Naive thymus-derived CD4-positive, alpha-beta T cell (primary cell): ENCODE measurements at regions not wholly inside any gene's neighbourhood (a gene's known extent, or its start where the extent isn't known, plus 50 kb on each side); places are given as distances from the start of the nearest gene placed in this dataset.

Experiments
- ATAC-seq: fragments of 150-1000 bp; cut with Tn5 transposase; 2 replicates; pipeline ENCODE4 v1.10.0; 2021; ENCODE audit warnings: mild to moderate bottlenecking, moderate library complexity
- CTCF ChIA-PET: fragments of 350-600 bp; sonication (Branson Sonifier 250); formaldehyde crosslinking; loops from one replicate; lab custom pipeline; 2021; ENCODE audit warnings: antibody characterized with exemption; lab: Charles Lee
- POLR2A ChIA-PET: fragments of 350-600 bp; sonication (Branson Sonifier 250); formaldehyde crosslinking; loops from one replicate; lab custom pipeline; 2021; ENCODE audit warnings: antibody characterized with exemption, inconsistent platforms; lab: Charles Lee
- DNase-seq, 9 donors: peaks; one replicate each; pipeline versions ENCODE4 v3.0.0 to v3.0.0-alpha.2; 2020 to 2022; ENCODE audit warnings: mixed read lengths in 1 of 9
- H3K27ac ChIP-seq: one replicate; pipeline ENCODE4 v1.7.0; 2013; ENCODE audit warnings: mild to moderate bottlenecking, low read depth, low read length, moderate library complexity
- H3K27me3 ChIP-seq, 2 donors: one replicate each; pipeline ENCODE4 v1.7.0; 2013; ENCODE audit warnings: low read length in 2 of 2, mild to moderate bottlenecking in 2 of 2, moderate library complexity in 2 of 2; ENCODE audit not compliant: control insufficient read depth in 2 of 2, insufficient read depth in 2 of 2
- H3K36me3 ChIP-seq, 3 experiments: 1 replicate in 2 of 3; 2 replicates in 1 of 3; pipeline ENCODE4 v1.7.0; 2013; ENCODE audit warnings: low read length in 3 of 3, mild to moderate bottlenecking in 3 of 3, moderate library complexity in 1 of 3; ENCODE audit not compliant: insufficient read depth in 3 of 3, control insufficient read depth in 2 of 3
- H3K4me1 ChIP-seq, 2 donors: one replicate each; pipeline ENCODE4 v1.7.0; 2013; ENCODE audit warnings: low read length in 2 of 2, mild to moderate bottlenecking in 2 of 2, moderate library complexity in 1 of 2; ENCODE audit not compliant: control insufficient read depth in 2 of 2, insufficient read depth in 2 of 2
- H3K4me3 ChIP-seq: 2 replicates; pipeline ENCODE4 v1.7.0; 2013; ENCODE audit warnings: mild to moderate bottlenecking, low read length
- H3K9me3 ChIP-seq, 3 experiments: 1 replicate in 2 of 3; 2 replicates in 1 of 3; pipeline ENCODE4 v1.7.0; 2013; ENCODE audit warnings: low read length in 3 of 3; ENCODE audit not compliant: control insufficient read depth in 2 of 3
- H3K27ac Mint-ChIP-seq, 9 donors: one replicate each; pipeline ENCODE4 v1.8.0; 2020 to 2022; ENCODE audit warnings: mixed read lengths in 9 of 9, mild to moderate bottlenecking in 8 of 9, moderate library complexity in 5 of 9, inconsistent platforms in 2 of 9
- H3K27me3 Mint-ChIP-seq, 5 donors: one replicate each; pipeline ENCODE4 v1.8.0; 2021 to 2022; ENCODE audit warnings: mixed read lengths in 5 of 5, mild to moderate bottlenecking in 1 of 5
- H3K36me3 Mint-ChIP-seq, 5 donors: one replicate each; pipeline ENCODE4 v1.8.0; 2020 to 2022; ENCODE audit warnings: mixed read lengths in 5 of 5, mild to moderate bottlenecking in 3 of 5, inconsistent platforms in 1 of 5
- H3K4me1 Mint-ChIP-seq, 7 donors: one replicate each; pipeline ENCODE4 v1.8.0; 2020 to 2022; ENCODE audit warnings: mixed read lengths in 7 of 7, mild to moderate bottlenecking in 3 of 7, inconsistent platforms in 1 of 7
- H3K4me3 Mint-ChIP-seq, 10 donors: one replicate each; pipeline ENCODE4 v1.8.0; 2020 to 2022; ENCODE audit warnings: mild to moderate bottlenecking in 10 of 10, mixed read lengths in 10 of 10, moderate library complexity in 6 of 10, inconsistent platforms in 2 of 10
- H3K9me3 Mint-ChIP-seq, 11 donors: one replicate each; pipeline ENCODE4 v1.8.0; 2020 to 2022; ENCODE audit warnings: mixed read lengths in 11 of 11, mild to moderate bottlenecking in 4 of 11, inconsistent platforms in 1 of 11, moderate library complexity in 1 of 11
- intact Hi-C, 2 donors: fragments of 100-400 bp; cut with micrococcal nuclease; formaldehyde crosslinking; loops; one replicate each; pipeline ENCODE4 v1.15.1; 2023

DNA sequence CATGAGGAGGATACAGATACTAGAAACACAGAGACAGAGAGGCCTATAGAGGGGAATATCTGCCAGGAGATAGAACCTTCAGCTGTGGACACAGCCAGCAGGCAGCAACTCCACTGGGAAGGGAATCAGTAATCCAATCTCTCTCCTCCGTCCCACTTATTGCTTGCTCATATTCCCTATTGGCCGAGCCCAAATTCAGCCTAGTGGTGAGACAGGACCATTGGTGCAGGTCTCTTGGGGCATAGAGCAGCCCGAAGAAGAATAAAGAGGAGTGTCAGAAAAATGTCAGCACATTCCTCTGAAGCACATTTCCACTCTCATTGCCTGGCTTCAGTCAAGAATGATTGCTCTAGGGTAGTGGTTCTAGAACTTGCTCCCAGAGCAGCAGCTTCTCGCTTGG, 1091.5 kb upstream of the GYPC start:
- H3K27me3 Mint-ChIP-seq = no peaks in the 10 kb centered on the region
- Histone ChIP-seq H3K27me3 (no peaks in the 10 kb centered on the region), H3K27ac (no peak overlapping the region), H3K4me1 (no peaks in the 10 kb centered on the region), H3K4me3 (no peak overlapping the region), H3K9me3 (no peaks in the 10 kb centered on the region), H3K36me3 (no peaks in the 10 kb centered on the region)
- H3K9me3 Mint-ChIP-seq = peaks cover 0 to 22% (median 6%) of the 10 kb centered on the region in 11 donors
- POLR2A ChIA-PET = no interaction called here
- no peak for ATAC-seq
- H3K4me3 Mint-ChIP-seq = no peak overlapping the region
- CTCF ChIA-PET = no interaction called here
- intact Hi-C loops = no loop called here
- H3K36me3 Mint-ChIP-seq = no peaks in the 10 kb centered on the region
- no peak overlapping the region for H3K27ac Mint-ChIP-seq
- no peak for DNase-seq
- H3K4me1 Mint-ChIP-seq = no peaks in the 10 kb centered on the region

DNA sequence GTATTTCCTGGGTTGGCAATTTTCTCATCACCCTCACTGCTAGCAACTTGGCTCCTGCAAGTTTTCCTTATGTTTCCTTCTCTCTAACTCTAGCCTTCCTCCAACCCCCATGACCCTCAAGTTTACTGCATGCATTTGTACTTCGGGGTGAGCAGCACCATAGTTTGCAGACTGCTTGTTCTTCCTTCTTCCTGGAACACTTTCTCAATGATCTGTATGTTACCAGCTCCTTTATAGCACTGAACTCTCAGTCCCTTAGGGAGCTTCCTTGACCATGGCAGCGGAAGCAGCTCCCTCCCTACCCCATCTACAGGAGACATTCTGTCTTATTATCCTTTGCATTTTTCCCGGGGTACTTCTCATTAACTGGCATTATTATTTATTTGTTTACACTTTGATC, 1089.5 kb upstream of the GYPC start:
- ChIA-PET POLR2A (no interaction called here), CTCF (no interaction called here)
- peak overlapping the region in 1 of 9 donors; percentile 15 for H3K27ac Mint-ChIP-seq
- Histone ChIP-seq H3K4me1 (no peaks in the 10 kb centered on the region), H3K9me3 (no peaks in the 10 kb centered on the region), H3K27ac (no peak overlapping the region), H3K36me3 (no peaks in the 10 kb centered on the region), H3K27me3 (no peaks in the 10 kb centered on the region), H3K4me3 (no peak overlapping the region)
- H3K4me3 Mint-ChIP-seq = no peak overlapping the region
- DNase-seq (no peak), ATAC-seq (no peak)
- H3K9me3 Mint-ChIP-seq = peaks cover 0 to 26% (median 5%) of the 10 kb centered on the region in 11 donors
- intact Hi-C loops = no loop called here
- no peaks in the 10 kb centered on the region for H3K36me3 Mint-ChIP-seq
- no peaks in the 10 kb centered on the region for H3K27me3 Mint-ChIP-seq
- no peaks in the 10 kb centered on the region for H3K4me1 Mint-ChIP-seq

DNA sequence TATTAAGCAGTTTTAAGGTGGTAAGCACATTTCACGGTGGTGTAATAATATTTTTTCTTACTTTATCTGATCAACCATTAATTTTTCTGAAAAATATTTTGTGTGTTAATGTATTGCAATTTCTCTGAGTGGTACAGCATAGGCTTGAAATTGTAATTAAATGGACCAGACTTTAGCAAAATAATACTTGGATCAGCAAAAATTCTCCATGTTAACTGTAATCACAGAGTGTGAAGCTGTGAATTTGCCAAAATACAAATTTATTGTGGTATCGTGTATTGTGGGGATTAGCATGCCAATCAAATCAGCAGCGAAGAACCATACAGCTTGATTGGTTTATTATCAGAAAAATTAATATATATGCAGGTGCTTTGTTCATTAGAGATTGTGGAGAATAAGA, 1088.9 kb upstream of the GYPC start:
- no peaks in the 10 kb centered on the region for H3K9me3 ChIP-seq
- Mint-ChIP-seq H3K27me3 (no peaks in the 10 kb centered on the region), H3K4me3 (no peak overlapping the region), H3K27ac (no peak overlapping the region), H3K9me3 (peaks cover 0 to 26% (median 4%) of the 10 kb centered on the region in 11 donors), H3K4me1 (no peaks in the 10 kb centered on the region), H3K36me3 (no peaks in the 10 kb centered on the region)
- CTCF ChIA-PET = no interaction called here
- POLR2A ChIA-PET = no interaction called here
- DNase-seq = no peak
- H3K36me3 ChIP-seq = no peaks in the 10 kb centered on the region
- no peaks in the 10 kb centered on the region for H3K4me1 ChIP-seq
- no peak overlapping the region for H3K4me3 ChIP-seq
- no peak overlapping the region for H3K27ac ChIP-seq
- no peak for ATAC-seq
- no peaks in the 10 kb centered on the region for H3K27me3 ChIP-seq
- intact Hi-C loops = no loop called here

DNA sequence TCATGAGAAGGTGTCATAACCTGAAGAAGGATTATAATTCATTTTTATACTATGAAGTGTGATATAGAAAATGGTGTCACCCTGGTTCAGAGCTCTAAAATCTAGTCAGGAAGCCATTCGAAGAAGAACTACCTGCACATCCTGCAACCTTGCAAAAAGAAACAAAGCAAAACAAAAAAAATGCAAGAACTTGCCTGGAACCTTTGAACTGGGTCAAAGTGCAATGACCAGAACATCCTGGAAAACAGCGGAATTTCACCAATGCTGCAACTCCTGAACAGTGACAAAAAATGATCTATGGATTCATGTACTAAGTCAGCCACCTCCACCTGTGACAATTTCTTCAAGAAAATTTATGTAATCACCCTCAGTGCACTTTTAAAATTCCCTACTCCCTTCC, 1083.3 kb upstream of the GYPC start:
- Mint-ChIP-seq H3K27ac (no peak overlapping the region), H3K27me3 (no peaks in the 10 kb centered on the region), H3K36me3 (no peaks in the 10 kb centered on the region), H3K4me1 (no peaks in the 10 kb centered on the region), H3K4me3 (no peak overlapping the region), H3K9me3 (peaks cover 0 to 17% (median 4%) of the 10 kb centered on the region in 11 donors)
- Histone ChIP-seq H3K9me3 (no peaks in the 10 kb centered on the region), H3K4me3 (no peak overlapping the region), H3K27me3 (no peaks in the 10 kb centered on the region), H3K27ac (no peak overlapping the region), H3K36me3 (no peaks in the 10 kb centered on the region), H3K4me1 (no peaks in the 10 kb centered on the region)
- intact Hi-C loops = no loop called here
- no peak for ATAC-seq
- ChIA-PET POLR2A (no interaction called here), CTCF (no interaction called here)
- DNase-seq = no peak

DNA sequence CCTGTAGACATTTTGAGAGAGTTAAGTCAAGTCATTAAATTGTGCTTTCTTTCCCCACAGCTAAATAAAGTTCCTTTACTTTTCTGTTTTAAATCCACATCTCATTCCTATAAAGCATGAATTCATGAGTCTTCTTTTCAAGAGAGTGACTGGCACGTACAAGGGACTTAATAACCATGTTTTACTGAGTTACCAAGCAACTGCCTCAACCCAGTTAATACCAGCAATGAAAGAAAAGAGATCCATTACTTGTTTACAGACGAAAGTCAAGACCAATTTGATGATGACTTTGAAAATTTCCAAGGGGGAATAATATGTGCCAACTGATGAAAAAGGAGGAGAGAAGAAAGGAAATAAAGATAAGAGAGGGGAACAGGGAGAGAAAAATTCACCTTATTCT, 1082.5 kb upstream of the GYPC start:
- Mint-ChIP-seq H3K27me3 (no peaks in the 10 kb centered on the region), H3K4me1 (no peaks in the 10 kb centered on the region), H3K9me3 (peaks cover 0 to 15% (median 4%) of the 10 kb centered on the region in 11 donors), H3K36me3 (no peaks in the 10 kb centered on the region), H3K4me3 (no peak overlapping the region), H3K27ac (no peak overlapping the region)
- no peak for DNase-seq
- no peak overlapping the region for H3K27ac ChIP-seq
- no peak for ATAC-seq
- no peaks in the 10 kb centered on the region for H3K9me3 ChIP-seq
- ChIA-PET POLR2A (no interaction called here), CTCF (no interaction called here)
- H3K4me1 ChIP-seq = no peaks in the 10 kb centered on the region
- H3K4me3 ChIP-seq = no peak overlapping the region
- no peaks in the 10 kb centered on the region for H3K36me3 ChIP-seq
- H3K27me3 ChIP-seq = no peaks in the 10 kb centered on the region
- intact Hi-C loops = no loop called here

DNA sequence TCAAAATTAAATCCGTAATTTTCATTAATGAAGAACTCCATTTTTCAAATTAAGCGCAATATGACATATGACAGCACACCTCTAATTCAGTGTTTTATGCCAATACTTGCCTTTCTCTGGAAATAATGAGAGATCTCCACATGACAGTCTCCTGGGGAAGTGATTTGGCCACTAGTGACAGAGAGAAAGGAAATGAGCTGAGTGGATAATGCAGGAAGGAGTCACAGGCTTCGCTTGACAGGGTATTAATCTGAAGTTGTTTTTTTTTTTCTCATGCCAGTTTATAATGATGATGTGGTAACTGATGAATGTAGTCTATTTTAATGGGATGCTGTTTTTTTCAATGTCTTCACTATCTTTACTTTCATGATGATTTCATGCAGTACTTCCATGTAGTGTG, 1079.4 kb upstream of the GYPC start:
- intact Hi-C loops = no loop called here
- Histone ChIP-seq H3K4me3 (no peak overlapping the region), H3K27ac (no peak overlapping the region), H3K36me3 (no peaks in the 10 kb centered on the region), H3K9me3 (no peaks in the 10 kb centered on the region), H3K27me3 (no peaks in the 10 kb centered on the region), H3K4me1 (no peaks in the 10 kb centered on the region)
- ATAC-seq (no peak), DNase-seq (no peak)
- ChIA-PET CTCF (no interaction called here), POLR2A (no interaction called here)
- Mint-ChIP-seq H3K4me1 (no peaks in the 10 kb centered on the region), H3K36me3 (no peaks in the 10 kb centered on the region), H3K27ac (no peak overlapping the region), H3K27me3 (no peaks in the 10 kb centered on the region), H3K4me3 (no peak overlapping the region), H3K9me3 (peaks cover 0 to 12% (median 2%) of the 10 kb centered on the region in 11 donors)

DNA sequence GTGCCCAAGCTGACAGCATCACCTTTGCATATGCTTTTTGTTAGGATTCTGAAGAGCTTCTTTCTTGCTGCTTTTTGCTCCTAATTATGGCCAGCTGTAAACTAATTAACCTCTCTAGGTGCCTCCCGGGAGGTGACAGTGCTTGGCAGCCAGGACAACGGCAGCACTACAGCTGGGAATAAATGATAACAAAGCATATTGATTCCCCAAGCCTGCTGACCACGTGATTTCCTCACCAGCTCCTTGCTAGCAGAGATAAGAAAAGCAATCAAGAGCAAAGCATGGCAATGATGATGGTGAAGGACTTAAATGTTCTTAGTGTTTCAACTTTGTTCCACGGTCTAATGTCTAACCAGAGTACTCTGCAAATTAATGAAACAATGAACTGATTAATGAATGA, 1074.4 kb upstream of the GYPC start:
- H3K27me3 Mint-ChIP-seq = no peaks in the 10 kb centered on the region
- no peaks in the 10 kb centered on the region for H3K4me1 ChIP-seq
- intact Hi-C loops = no loop called here
- no peaks in the 10 kb centered on the region for H3K27me3 ChIP-seq
- no peaks in the 10 kb centered on the region for H3K4me1 Mint-ChIP-seq
- ChIA-PET POLR2A (no interaction called here), CTCF (no interaction called here)
- H3K27ac ChIP-seq = no peak overlapping the region
- no peak overlapping the region for H3K27ac Mint-ChIP-seq
- DNase-seq (no peak), ATAC-seq (no peak)
- peaks cover 0 to 13% (median 0%) of the 10 kb centered on the region in 11 donors for H3K9me3 Mint-ChIP-seq
- no peak overlapping the region for H3K4me3 ChIP-seq
- no peaks in the 10 kb centered on the region for H3K36me3 Mint-ChIP-seq
- no peak overlapping the region for H3K4me3 Mint-ChIP-seq
- no peaks in the 10 kb centered on the region for H3K36me3 ChIP-seq
- no peaks in the 10 kb centered on the region for H3K9me3 ChIP-seq
